NT2/D1 (cell line): ENCODE measurements at regions not wholly inside any gene's neighbourhood (a gene's known extent, or its start where the extent isn't known, plus 50 kb on each side); places are given as distances from the start of the nearest gene placed in this dataset.

ENCODE experiments used
- YY1 ChIP-seq: IDR thresholded peaks from 2 replicates; pipeline ENCODE4 v1.6.1; 2011; ENCODE audit not compliant: insufficient read length, insufficient read depth
- ZNF274 ChIP-seq: IDR thresholded peaks from 2 replicates; pipeline ENCODE4 v1.6.1; 2011; ENCODE audit warnings: mild to moderate bottlenecking, low read depth, low read length

DNA sequence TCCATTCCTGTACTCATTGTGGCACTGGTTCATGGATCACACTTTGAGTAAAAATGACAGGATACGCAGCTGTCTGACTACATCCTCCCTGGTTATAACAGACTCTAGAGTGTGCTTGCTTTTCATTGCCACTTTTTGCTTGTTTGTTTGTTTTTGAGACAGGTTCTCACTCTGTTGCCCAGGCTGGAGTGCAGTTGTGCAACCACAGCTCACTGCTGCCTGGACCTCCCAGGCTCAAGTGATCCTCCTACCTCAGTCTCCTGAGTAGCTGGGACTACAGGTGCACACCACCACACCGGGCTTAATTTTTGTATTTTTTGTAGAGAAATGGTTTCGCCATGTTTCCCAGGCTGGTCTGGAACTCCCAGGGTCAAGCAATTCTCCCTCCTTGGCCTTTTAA, 89.3 kb upstream of the ROBO2 start:
- TF ChIP-seq YY1: no peak
- no peak for TF ChIP-seq ZNF274
